ENCODE measurements at regions not wholly inside any gene's neighbourhood (a gene's known extent, or its start where the extent isn't known, plus 50 kb on each side); places are given as distances from the start of the nearest gene placed in this dataset.
"Not testable (repeated sequence)": the region's sequence is repeated elsewhere in the genome, so short reads cannot be mapped to it uniquely, and the experiment has no call there.

- no peak for DNase-seq (ENCODE audit: low spot score)
- no peak for TF ChIP-seq CTCF (IDR thresholded peaks at IDR 0.05; ENCODE audit: extremely low read depth, missing control alignments)
These were observed 1354.6 kb downstream of the HACE1 start for GRCh38 chr6:103505155-103505518.

GRCh38 chr6:103504501-103505154, 1355.1 kb downstream of the HACE1 start:
- DNase-seq (ENCODE audit: low spot score), result no peak
- no peak for TF ChIP-seq CTCF (IDR thresholded peaks at IDR 0.05; ENCODE audit: extremely low read depth, missing control alignments)

- not testable (repeated sequence) for DNase-seq (ENCODE audit: low spot score)
These were observed 1363.1 kb downstream of the HACE1 start for GRCh38 chr6:103496588-103496987.

- no peak for TF ChIP-seq CTCF (IDR thresholded peaks at IDR 0.05; ENCODE audit: extremely low read depth, missing control alignments)
- no peak for DNase-seq (ENCODE audit: low spot score)
These were observed 1403.1 kb downstream of the HACE1 start for GRCh38 chr6:103456652-103457051.

- no peak for DNase-seq (ENCODE audit: low spot score)
These were observed 1404.4 kb downstream of the HACE1 start for GRCh38 chr6:103455275-103455674.

GRCh38 chr6:103409475-103409874, 1450.2 kb downstream of the HACE1 start:
- DNase-seq (ENCODE audit: low spot score), result no peak
- TF ChIP-seq CTCF (IDR thresholded peaks at IDR 0.05; ENCODE audit: extremely low read depth, missing control alignments), result no peak

More at GRCh38 chr6:103455275-103455674, 1404.4 kb downstream of the HACE1 start:
- no peak for TF ChIP-seq CTCF (IDR thresholded peaks at IDR 0.05; ENCODE audit: extremely low read depth, missing control alignments)

- no peak for TF ChIP-seq CTCF (IDR thresholded peaks at IDR 0.05; ENCODE audit: extremely low read depth, missing control alignments)
These were observed 1454.4 kb downstream of the HACE1 start for GRCh38 chr6:103405321-103405720.

GRCh38 chr6:103404799-103405198, 1454.9 kb downstream of the HACE1 start:
- no peak for DNase-seq (ENCODE audit: low spot score)
- TF ChIP-seq CTCF (IDR thresholded peaks at IDR 0.05; ENCODE audit: extremely low read depth, missing control alignments), result no peak

More at GRCh38 chr6:103405321-103405720, 1454.4 kb downstream of the HACE1 start:
- no peak for DNase-seq (ENCODE audit: low spot score)
